ENCODE measurements at regions not wholly inside any gene's neighbourhood (a gene's known extent, or its start where the extent isn't known, plus 50 kb on each side); places are given as distances from the start of the nearest gene placed in this dataset.

GRCh38 chr14:43765474-43765873, 741.6 kb downstream of the FSCB start:
- Mint-ChIP-seq H3K27me3 (no peaks in the 10 kb centered on the region), H3K9me3 (ENCODE audit: insufficient read depth) (no peaks in the 10 kb centered on the region), H3K4me3 (no peak overlapping the region), H3K4me1 (no peaks in the 10 kb centered on the region), H3K27ac (no peak overlapping the region)
- Histone ChIP-seq H4K20me1 (ENCODE audit: control insufficient read depth, insufficient read depth, low read length, poor library complexity, severe bottlenecking) (no peaks in the 10 kb centered on the region), H3K9ac (ENCODE audit: low read length) (no peak overlapping the region), H3K36me3 (replicated peaks in 1 of 2; ENCODE audit: control extremely low read depth in 1 of 2, control insufficient read depth in 1 of 2, extremely low read depth in 1 of 2, insufficient read depth in 2 of 2, low read length in 1 of 2) (no peaks in the 10 kb centered on the region), H3K27ac (ENCODE audit: low read length in 2 of 2) (no peak overlapping the region), H3K4me3 (ENCODE audit: control extremely low read depth in 1 of 5, extremely low read depth in 1 of 5, insufficient read depth in 1 of 5, low read depth in 2 of 5, low read length in 4 of 5) (no peak overlapping the region), H3K79me2 (ENCODE audit: control insufficient read depth, insufficient read depth, low read length) (no peaks in the 10 kb centered on the region), H3K9me3 (ENCODE audit: control extremely low read depth in 1 of 3, control insufficient read depth in 2 of 3, insufficient read depth in 1 of 3, low read length in 2 of 3) (peaks cover 0 to 1% (median 0%) of the 10 kb centered on the region in 3 donors), H3K4me1 (ENCODE audit: control insufficient read depth in 2 of 2, insufficient read depth in 2 of 2, low read length in 2 of 2) (no peaks in the 10 kb centered on the region), H3K27me3 (replicated peaks in 1 of 4; ENCODE audit: control extremely low read depth in 1 of 4, control insufficient read depth in 3 of 4, insufficient read depth in 4 of 4, low read length in 3 of 4) (no peaks in the 10 kb centered on the region), H3K4me2 (replicated peaks; ENCODE audit: low read depth, low read length, poor library complexity, severe bottlenecking) (no peak overlapping the region), H2AFZ (ENCODE audit: insufficient read depth, low read depth, low read length, poor library complexity, severe bottlenecking) (no peak overlapping the region)
- ChIA-PET CTCF (no interaction called here), POLR2A (no interaction called here)
- TF ChIP-seq CTCF (IDR thresholded peaks at IDR 0.05) = no peak
- TF ChIP-seq EZH2 (IDR thresholded peaks at IDR 0.05; ENCODE audit: borderline replicate concordance, insufficient read depth, low read depth, low read length, poor library complexity, severe bottlenecking) = no peak
- intact Hi-C loops (cut with micrococcal nuclease) = no loop called here
- DNase-seq (no peak), ATAC-seq (ENCODE audit: low read depth) (no peak)

GRCh38 chr14:43764433-43764832, 742.6 kb downstream of the FSCB start:
- H3K4me3 ChIP-seq (ENCODE audit: control extremely low read depth in 1 of 5, extremely low read depth in 1 of 5, insufficient read depth in 1 of 5, low read depth in 2 of 5, low read length in 4 of 5) = no peak overlapping the region
- no peaks in the 10 kb centered on the region for H3K4me1 Mint-ChIP-seq
- H4K20me1 ChIP-seq (ENCODE audit: control insufficient read depth, insufficient read depth, low read length, poor library complexity, severe bottlenecking) = no peaks in the 10 kb centered on the region
- no peak overlapping the region for H3K27ac Mint-ChIP-seq
- H3K9me3 Mint-ChIP-seq (ENCODE audit: insufficient read depth) = no peaks in the 10 kb centered on the region
- intact Hi-C loops (cut with micrococcal nuclease) = no loop called here
- H3K27me3 ChIP-seq (replicated peaks in 1 of 4; ENCODE audit: control extremely low read depth in 1 of 4, control insufficient read depth in 3 of 4, insufficient read depth in 4 of 4, low read length in 3 of 4) = no peaks in the 10 kb centered on the region
- no peak for ATAC-seq (ENCODE audit: low read depth)
- no peak overlapping the region for H3K4me2 ChIP-seq (replicated peaks; ENCODE audit: low read depth, low read length, poor library complexity, severe bottlenecking)
- H3K36me3 ChIP-seq (replicated peaks in 1 of 2; ENCODE audit: control extremely low read depth in 1 of 2, control insufficient read depth in 1 of 2, extremely low read depth in 1 of 2, insufficient read depth in 2 of 2, low read length in 1 of 2) = no peaks in the 10 kb centered on the region
- no peak overlapping the region for H2AFZ ChIP-seq (ENCODE audit: insufficient read depth, low read depth, low read length, poor library complexity, severe bottlenecking)
- no peak overlapping the region for H3K4me3 Mint-ChIP-seq
- H3K9me3 ChIP-seq (ENCODE audit: control extremely low read depth in 1 of 3, control insufficient read depth in 2 of 3, insufficient read depth in 1 of 3, low read length in 2 of 3) = peaks cover 0 to 1% (median 0%) of the 10 kb centered on the region in 3 donors
- CTCF ChIA-PET = no interaction called here
- POLR2A ChIA-PET = no interaction called here
- no peak overlapping the region for H3K9ac ChIP-seq (ENCODE audit: low read length)
- WGBS (ENCODE audit: insufficient coverage) = no CpG with 5 or more reads among the region's 1 CpG
- H3K27ac ChIP-seq (ENCODE audit: low read length in 2 of 2) = no peak overlapping the region
- TF ChIP-seq CTCF (IDR thresholded peaks at IDR 0.05) (no peak), EZH2 (IDR thresholded peaks at IDR 0.05; ENCODE audit: borderline replicate concordance, insufficient read depth, low read depth, low read length, poor library complexity, severe bottlenecking) (no peak)
- no peaks in the 10 kb centered on the region for H3K27me3 Mint-ChIP-seq
- no peaks in the 10 kb centered on the region for H3K79me2 ChIP-seq (ENCODE audit: control insufficient read depth, insufficient read depth, low read length)
- no peaks in the 10 kb centered on the region for H3K4me1 ChIP-seq (ENCODE audit: control insufficient read depth in 2 of 2, insufficient read depth in 2 of 2, low read length in 2 of 2)
- no peak for DNase-seq

All from B cell (primary cell).